ENCODE measurements at regions not wholly inside any gene's neighbourhood (a gene's known extent, or its start where the extent isn't known, plus 50 kb on each side); places are given as distances from the start of the nearest gene placed in this dataset.

DNA sequence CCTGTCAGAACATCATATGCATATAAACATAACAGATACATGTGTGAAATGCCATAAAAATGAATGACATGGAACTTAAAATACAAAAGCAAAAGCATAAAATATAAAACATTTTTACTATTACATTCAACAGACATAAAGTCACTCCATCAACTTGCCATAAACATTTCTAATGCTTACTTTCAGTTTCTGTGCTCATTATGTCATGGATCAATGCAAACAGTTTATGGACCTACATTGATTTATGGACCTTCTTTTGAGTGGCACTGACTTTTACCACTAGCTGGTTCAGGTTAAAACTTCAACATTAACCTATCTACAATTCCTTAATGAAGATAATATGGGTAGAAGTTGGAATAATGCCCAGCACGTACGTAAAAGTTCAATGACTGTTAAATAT, 577.4 kb upstream of the LMCD1 start:
- TF ChIP-seq EZH2 (IDR thresholded peaks at IDR 0.05; ENCODE audit: borderline replicate concordance, low read depth, low read length, poor library complexity, severe bottlenecking) (no peak), CTCF (conservative IDR thresholded peaks at IDR 0.05; ENCODE audit: low read depth, low read length) (no peak)
- CTCF ChIA-PET: no interaction called here
- no peaks in the 10 kb centered on the region for H3K36me3 ChIP-seq (ENCODE audit: insufficient read depth, low read length, poor library complexity, severe bottlenecking)
- no peaks in the 10 kb centered on the region for H3K9me3 ChIP-seq (ENCODE audit: low read depth, low read length, poor library complexity, severe bottlenecking)
- BruUV-seq (replicated peaks): no TSS peak
- H3K4me3 ChIP-seq (ENCODE audit: low read depth, low read length, poor library complexity, severe bottlenecking): no peak overlapping the region
- POLR2A ChIA-PET (ENCODE audit: low non-redundant PET): no interaction called here
- no peak for DNase-seq (ENCODE audit: low spot score)
- no peaks in the 10 kb centered on the region for H3K4me1 ChIP-seq (ENCODE audit: insufficient read depth, low read length, poor library complexity, severe bottlenecking)
- H3K27ac ChIP-seq (ENCODE audit: low read depth, low read length, poor library complexity, severe bottlenecking): no peak overlapping the region
- intact Hi-C loops (cut with micrococcal nuclease; ENCODE audit: unreplicated experiment): no loop called here
- H3K27me3 ChIP-seq (replicated peaks; ENCODE audit: insufficient read depth, low read depth, low read length, poor library complexity): peaks cover 13% of the 10 kb centered on the region

DNA sequence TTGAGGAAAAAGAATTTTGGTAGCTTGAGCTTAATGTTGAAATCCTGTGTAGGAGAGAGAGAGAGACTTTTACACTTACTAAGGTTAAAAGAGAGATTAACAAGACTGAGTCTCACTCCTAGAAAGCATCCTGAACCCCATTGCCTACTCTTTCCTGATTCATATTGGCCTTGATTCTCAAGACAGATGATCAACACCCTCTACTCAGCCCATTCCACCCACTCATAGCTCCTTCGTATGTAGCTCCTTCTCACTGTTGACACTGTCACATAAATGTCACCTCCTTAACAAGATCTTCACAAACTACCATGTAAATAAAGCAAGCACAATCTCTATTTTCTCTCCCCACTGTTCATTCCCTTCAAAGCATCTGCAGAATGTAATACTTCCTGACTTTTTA, 574.6 kb upstream of the LMCD1 start:
- H3K4me3 ChIP-seq (ENCODE audit: low read depth, low read length, poor library complexity, severe bottlenecking): no peak overlapping the region
- TF ChIP-seq EZH2 (IDR thresholded peaks at IDR 0.05; ENCODE audit: borderline replicate concordance, low read depth, low read length, poor library complexity, severe bottlenecking) (no peak), CTCF (conservative IDR thresholded peaks at IDR 0.05; ENCODE audit: low read depth, low read length) (no peak)
- BruUV-seq (replicated peaks): no TSS peak
- no peaks in the 10 kb centered on the region for H3K27me3 ChIP-seq (replicated peaks; ENCODE audit: insufficient read depth, low read depth, low read length, poor library complexity)
- no peaks in the 10 kb centered on the region for H3K9me3 ChIP-seq (ENCODE audit: low read depth, low read length, poor library complexity, severe bottlenecking)
- CTCF ChIA-PET: no interaction called here
- H3K36me3 ChIP-seq (ENCODE audit: insufficient read depth, low read length, poor library complexity, severe bottlenecking): no peaks in the 10 kb centered on the region
- intact Hi-C loops (cut with micrococcal nuclease; ENCODE audit: unreplicated experiment): no loop called here
- H3K4me1 ChIP-seq (ENCODE audit: insufficient read depth, low read length, poor library complexity, severe bottlenecking): no peaks in the 10 kb centered on the region
- H3K27ac ChIP-seq (ENCODE audit: low read depth, low read length, poor library complexity, severe bottlenecking): no peak overlapping the region
- no peak for DNase-seq (ENCODE audit: low spot score)
- POLR2A ChIA-PET (ENCODE audit: low non-redundant PET): no interaction called here

- no peak for TF ChIP-seq CTCF (conservative IDR thresholded peaks at IDR 0.05; ENCODE audit: low read depth, low read length)
- TF ChIP-seq EZH2 (IDR thresholded peaks at IDR 0.05; ENCODE audit: borderline replicate concordance, low read depth, low read length, poor library complexity, severe bottlenecking): no peak
- Histone ChIP-seq H3K36me3 (ENCODE audit: insufficient read depth, low read length, poor library complexity, severe bottlenecking) (no peaks in the 10 kb centered on the region), H3K9me3 (ENCODE audit: low read depth, low read length, poor library complexity, severe bottlenecking) (no peaks in the 10 kb centered on the region), H3K4me1 (ENCODE audit: insufficient read depth, low read length, poor library complexity, severe bottlenecking) (no peaks in the 10 kb centered on the region), H3K4me3 (ENCODE audit: low read depth, low read length, poor library complexity, severe bottlenecking) (no peak overlapping the region), H3K27me3 (replicated peaks; ENCODE audit: insufficient read depth, low read depth, low read length, poor library complexity) (no peaks in the 10 kb centered on the region), H3K27ac (ENCODE audit: low read depth, low read length, poor library complexity, severe bottlenecking) (no peak overlapping the region)
- intact Hi-C loops (cut with micrococcal nuclease; ENCODE audit: unreplicated experiment): no loop called here
- CTCF ChIA-PET: no interaction called here
- POLR2A ChIA-PET (ENCODE audit: low non-redundant PET): no interaction called here
- BruUV-seq (replicated peaks): no TSS peak
- DNase-seq (ENCODE audit: low spot score): no peak
Measured at GRCh38 chr3:7927864-7928263, 573.8 kb upstream of the LMCD1 start.

Measured in A673 (cell line).